LNCAP (cell line): ENCODE measurements at regions not wholly inside any gene's neighbourhood (a gene's known extent, or its start where the extent isn't known, plus 50 kb on each side); places are given as distances from the start of the nearest gene placed in this dataset.
A peak's percentile ranks its signal among the peaks of the same experiment; 100 is the strongest.

Source experiments
- CTCF ChIP-seq: fragments of 450-650 bp; IDR thresholded peaks from 2 replicates; pipeline ENCODE4 v1.5.1; 2017; ENCODE audit warnings: mild to moderate bottlenecking

GRCh38 chr3:78274475-78275065, 1234.7 kb downstream of the ROBO2 start:
- peak; percentile 36; the same call in 1 of the 2 replicates for TF ChIP-seq CTCF

DNA sequence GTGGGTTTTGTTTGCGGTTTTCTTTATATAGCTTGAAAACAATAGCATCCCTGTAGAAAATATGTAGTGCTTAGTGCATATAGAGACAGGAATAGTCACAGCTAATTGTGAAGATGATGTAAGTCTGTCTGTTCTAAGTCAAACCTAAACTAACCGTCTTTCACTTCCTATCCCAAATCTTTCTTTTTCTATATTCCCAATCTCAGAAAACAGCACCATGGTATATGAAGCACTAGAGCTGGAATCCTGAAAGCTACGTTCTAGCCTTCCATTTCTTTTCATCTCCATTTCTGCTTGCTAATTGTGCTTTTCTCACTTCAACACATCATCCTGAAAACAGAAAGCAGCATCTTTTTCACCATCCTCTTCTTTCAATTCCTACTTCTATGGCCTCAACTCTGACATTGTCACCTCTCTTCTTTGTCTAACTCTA, 1235.5 kb downstream of the ROBO2 start:
- TF ChIP-seq CTCF: no peak

DNA sequence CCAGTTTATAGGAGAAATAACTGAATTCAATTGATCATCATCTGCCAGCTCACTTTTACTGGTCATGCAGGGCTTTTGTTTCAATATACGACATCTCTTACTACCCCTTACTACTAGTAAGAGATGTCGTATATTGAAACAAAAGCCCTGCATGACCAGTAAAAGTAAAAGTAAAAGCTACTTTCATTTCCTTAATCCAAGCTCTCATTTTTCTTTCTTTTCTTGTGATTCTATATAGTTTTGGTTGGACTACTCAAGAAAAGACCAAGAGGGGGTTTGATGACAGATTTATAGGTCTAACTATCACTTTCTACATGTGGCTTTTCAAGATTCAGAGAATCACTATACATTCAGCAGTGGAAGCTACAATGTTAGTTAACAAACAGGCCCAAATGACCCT, 1237.3 kb downstream of the ROBO2 start:
- TF ChIP-seq CTCF: no peak

- TF ChIP-seq CTCF: no peak
Measured at GRCh38 chr3:78277801-78278200, 1237.9 kb downstream of the ROBO2 start.

- no peak for TF ChIP-seq CTCF
Measured at GRCh38 chr3:78279091-78279490, 1239.2 kb downstream of the ROBO2 start.

DNA sequence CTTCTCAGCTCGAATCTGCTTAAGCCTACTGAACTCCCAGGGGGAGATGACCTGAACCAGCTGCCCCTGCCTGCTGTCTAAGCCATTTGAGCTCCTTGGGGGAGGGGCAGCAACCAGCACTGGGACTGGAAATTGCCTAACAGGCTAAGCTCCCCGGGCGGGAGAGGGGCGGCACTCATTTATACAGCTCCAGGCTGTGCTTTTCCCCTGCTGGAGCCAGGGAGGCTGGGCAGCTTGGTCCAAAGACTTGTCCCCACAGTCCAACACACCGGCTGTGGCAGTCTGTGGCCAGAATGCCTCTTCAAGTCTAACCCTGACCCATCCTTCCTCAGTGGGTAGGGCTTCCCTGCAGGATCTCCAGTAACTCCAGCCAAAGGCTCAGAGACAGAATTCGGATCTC, 1241.5 kb downstream of the ROBO2 start:
- no peak for TF ChIP-seq CTCF

DNA sequence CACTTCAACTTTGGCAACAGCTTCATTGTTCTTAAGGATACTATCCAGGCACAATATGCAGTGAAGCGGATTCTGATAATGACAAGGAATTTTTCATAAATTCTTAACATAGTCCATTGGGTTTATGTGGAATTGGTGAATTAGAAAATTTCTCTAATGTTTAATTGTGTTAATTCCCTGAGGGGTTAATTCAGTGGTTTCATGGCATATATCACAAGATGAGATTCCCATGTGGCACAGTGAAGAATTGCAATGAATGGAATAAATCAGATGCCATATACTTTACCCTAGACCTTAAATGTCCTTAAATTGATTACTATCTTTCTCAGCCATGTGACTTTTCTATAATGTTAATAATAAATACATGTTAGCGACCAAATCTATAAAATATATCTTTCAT, 1244.1 kb downstream of the ROBO2 start:
- no peak for TF ChIP-seq CTCF
